ENCODE measurements at regions not wholly inside any gene's neighbourhood (a gene's known extent, or its start where the extent isn't known, plus 50 kb on each side); places are given as distances from the start of the nearest gene placed in this dataset.

GRCh38 chr4:162498168-162498567 lies 334.4 kb upstream of the FSTL5 start:
- TF ChIP-seq ASH2L (IDR thresholded peaks at IDR 0.05; ENCODE audit: borderline replicate concordance, low read depth) (no peak), ATF2 (IDR thresholded peaks at IDR 0.05; ENCODE audit: low read length) (no peak), POLR2A (IDR thresholded peaks at IDR 0.05; ENCODE audit: low read depth, low read length) (no peak), CTCF (IDR thresholded peaks at IDR 0.05 in 2 of 3, conservative IDR thresholded peaks at IDR 0.05 in 1 of 3; ENCODE audit: control insufficient read depth in 2 of 3, extremely low read depth in 1 of 3, insufficient read depth in 1 of 3, low read depth in 3 of 3, low read length in 3 of 3) (no peak), EP300 (IDR thresholded peaks at IDR 0.05; ENCODE audit: borderline replicate concordance in 1 of 2, control insufficient read depth in 1 of 2, low read depth in 2 of 2, low read length in 2 of 2) (no peak)

Data from GM12878 (cell line).